B cell (primary cell): ENCODE measurements at regions not wholly inside any gene's neighbourhood (a gene's known extent, or its start where the extent isn't known, plus 50 kb on each side); places are given as distances from the start of the nearest gene placed in this dataset.

Source experiments
- ATAC-seq: fragments of 200-7000 bp; cut with Tn5 transposase; one replicate; pipeline ENCODE4 v1.10.0; 2021; ENCODE audit warnings: low read depth, mild to moderate bottlenecking, moderate number of reproducible peaks, moderate library complexity
- CTCF ChIA-PET: fragments of 350-600 bp; sonication (Branson Sonifier 250); formaldehyde crosslinking; loops from one replicate; lab custom pipeline; 2021; ENCODE audit warnings: antibody characterized with exemption, inconsistent platforms; lab: Charles Lee
- POLR2A ChIA-PET: fragments of 350-600 bp; sonication (Branson Sonifier 250); formaldehyde crosslinking; loops from one replicate; lab custom pipeline; 2021; ENCODE audit warnings: antibody characterized with exemption; lab: Charles Lee
- DNase-seq: peaks from one replicate; pipeline ENCODE4 v3.0.0; 2013
- H2AFZ ChIP-seq: 2 replicates; pipeline ENCODE4 v1.6.1; 2012; ENCODE audit warnings: mild to moderate bottlenecking, low read depth, low read length; ENCODE audit not compliant: insufficient read depth, poor library complexity, severe bottlenecking
- H3K27ac ChIP-seq, 2 donors: 1 replicate in 1 of 2; 2 replicates in 1 of 2; pipeline ENCODE4 v1.5.1; 2012 to 2013; ENCODE audit warnings: low read length in 2 of 2, mild to moderate bottlenecking in 2 of 2, moderate library complexity in 1 of 2
- H3K27me3 ChIP-seq, 4 experiments: fragments of 200-600 bp in 1 of 4; sonication (generic) in 1 of 4; replicated peaks in 1 of 4; 1 replicate in 2 of 4; 2 replicates in 2 of 4; pipeline versions ENCODE4 v1.6.1 to v1.7.0; 2013 to 2016; ENCODE audit warnings: low read length in 3 of 4, mild to moderate bottlenecking in 2 of 4, mixed read lengths in 1 of 4, moderate library complexity in 1 of 4; ENCODE audit not compliant: insufficient read depth in 4 of 4, control insufficient read depth in 3 of 4; ENCODE audit errors: control extremely low read depth in 1 of 4
- H3K36me3 ChIP-seq, 2 experiments: replicated peaks in 1 of 2; 1 replicate in 1 of 2; 2 replicates in 1 of 2; pipeline versions ENCODE4 v1.6.1 to v1.7.1; 2013; ENCODE audit warnings: low read length in 1 of 2; ENCODE audit not compliant: insufficient read depth in 2 of 2, control insufficient read depth in 1 of 2; ENCODE audit errors: control extremely low read depth in 1 of 2, extremely low read depth in 1 of 2
- H3K4me1 ChIP-seq, 2 donors: fragments of 200-600 bp in 1 of 2; sonication (generic) in 1 of 2; 1 replicate in 1 of 2; 2 replicates in 1 of 2; pipeline versions ENCODE4 v1.5.1 to v1.6.1; 2013 to 2017; ENCODE audit warnings: low read length in 2 of 2; ENCODE audit not compliant: control insufficient read depth in 2 of 2, insufficient read depth in 2 of 2
- H3K4me2 ChIP-seq: replicated peaks from 2 replicates; pipeline ENCODE3; 2012; ENCODE audit warnings: mild to moderate bottlenecking, low read depth, low read length; ENCODE audit not compliant: poor library complexity, severe bottlenecking
- H3K4me3 ChIP-seq, 5 experiments: fragments of 200-600 bp in 1 of 5; sonication (generic) in 1 of 5; 1 replicate in 3 of 5; 2 replicates in 2 of 5; pipeline versions ENCODE4 v1.5.1 to v1.7.0; 2011 to 2016; ENCODE audit warnings: low read length in 4 of 5, mild to moderate bottlenecking in 4 of 5, low read depth in 2 of 5, control low read depth in 1 of 5, moderate library complexity in 1 of 5; ENCODE audit not compliant: insufficient read depth in 1 of 5; ENCODE audit errors: control extremely low read depth in 1 of 5, extremely low read depth in 1 of 5
- H3K79me2 ChIP-seq: fragments of 200-600 bp; sonication (generic); one replicate; pipeline ENCODE4 v1.6.0; 2016; ENCODE audit warnings: low read length; ENCODE audit not compliant: control insufficient read depth, insufficient read depth
- H3K9ac ChIP-seq: fragments of 200-600 bp; sonication (generic); 2 replicates; pipeline ENCODE4 v1.6.1; 2017; ENCODE audit warnings: mild to moderate bottlenecking, low read length, moderate library complexity
- H3K9me3 ChIP-seq, 3 donors: one replicate each; pipeline versions ENCODE4 v1.6.1 to v1.7.1; 2013; ENCODE audit warnings: low read length in 2 of 3; ENCODE audit not compliant: control insufficient read depth in 2 of 3, insufficient read depth in 1 of 3; ENCODE audit errors: control extremely low read depth in 1 of 3
- H4K20me1 ChIP-seq: 2 replicates; pipeline ENCODE4 v1.6.0; 2012; ENCODE audit warnings: mild to moderate bottlenecking, low read length; ENCODE audit not compliant: insufficient read depth, control insufficient read depth, poor library complexity, severe bottlenecking
- H3K27ac Mint-ChIP-seq: one replicate; pipeline ENCODE4 v1.8.0; 2021; ENCODE audit warnings: mixed read lengths
- H3K27me3 Mint-ChIP-seq: one replicate; pipeline ENCODE4 v1.8.0; 2021; ENCODE audit warnings: mixed read lengths
- H3K4me1 Mint-ChIP-seq: one replicate; pipeline ENCODE4 v1.8.0; 2021; ENCODE audit warnings: mixed read lengths
- H3K4me3 Mint-ChIP-seq: one replicate; pipeline ENCODE4 v1.8.0; 2021; ENCODE audit warnings: mixed read lengths
- H3K9me3 Mint-ChIP-seq: one replicate; pipeline ENCODE4 v1.8.0; 2022; ENCODE audit warnings: mixed read lengths; ENCODE audit not compliant: insufficient read depth
- EZH2 ChIP-seq: IDR thresholded peaks from 2 replicates; pipeline ENCODE4 v1.6.1; 2012; ENCODE audit warnings: borderline replicate concordance, low read depth, mild to moderate bottlenecking, moderate library complexity, low read length; ENCODE audit not compliant: insufficient read depth, poor library complexity, severe bottlenecking
- WGBS: methylation state at CpG from one replicate; pipeline ENCODE4 v1.1.5; 2013; ENCODE audit warnings: missing lambda C conversion rate; ENCODE audit not compliant: insufficient coverage; 5-methylcytosine and 5-hydroxymethylcytosine counted together
- intact Hi-C: fragments of 100-400 bp; cut with micrococcal nuclease; formaldehyde crosslinking; loops from one replicate; pipeline ENCODE4 v1.10.0; 2022
- TF ChIP-seq, protein P1 (sequence below): fragments of 200-600 bp; IDR thresholded peaks from one replicate; pipeline ENCODE4 v1.8.0; 2022; ENCODE audit warnings: antibody characterized with exemption, mild to moderate bottlenecking

DNA sequence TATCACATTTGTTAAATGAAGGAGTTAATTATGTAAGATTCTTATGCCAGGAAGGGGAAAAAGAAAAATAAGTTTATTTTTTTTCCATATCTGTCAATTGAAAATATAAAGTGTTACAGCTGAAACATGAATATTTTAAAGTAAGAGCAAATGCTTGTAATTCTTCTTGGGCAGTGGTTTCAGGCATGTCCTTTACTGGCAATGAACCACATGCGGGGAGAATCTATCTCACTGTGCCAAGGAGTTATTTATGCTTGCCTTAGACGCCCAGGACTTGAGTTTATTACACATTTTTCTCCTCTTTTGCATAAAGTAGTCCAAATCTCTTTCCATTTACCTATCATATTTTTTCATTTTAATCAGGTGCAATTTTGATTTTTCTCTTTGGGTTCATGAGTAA is 207.8 kb upstream of the NRIP1 start:
- no peak overlapping the region for H2AFZ ChIP-seq
- no peak for TF ChIP-seq EZH2
- TF ChIP-seq, protein P1, sequence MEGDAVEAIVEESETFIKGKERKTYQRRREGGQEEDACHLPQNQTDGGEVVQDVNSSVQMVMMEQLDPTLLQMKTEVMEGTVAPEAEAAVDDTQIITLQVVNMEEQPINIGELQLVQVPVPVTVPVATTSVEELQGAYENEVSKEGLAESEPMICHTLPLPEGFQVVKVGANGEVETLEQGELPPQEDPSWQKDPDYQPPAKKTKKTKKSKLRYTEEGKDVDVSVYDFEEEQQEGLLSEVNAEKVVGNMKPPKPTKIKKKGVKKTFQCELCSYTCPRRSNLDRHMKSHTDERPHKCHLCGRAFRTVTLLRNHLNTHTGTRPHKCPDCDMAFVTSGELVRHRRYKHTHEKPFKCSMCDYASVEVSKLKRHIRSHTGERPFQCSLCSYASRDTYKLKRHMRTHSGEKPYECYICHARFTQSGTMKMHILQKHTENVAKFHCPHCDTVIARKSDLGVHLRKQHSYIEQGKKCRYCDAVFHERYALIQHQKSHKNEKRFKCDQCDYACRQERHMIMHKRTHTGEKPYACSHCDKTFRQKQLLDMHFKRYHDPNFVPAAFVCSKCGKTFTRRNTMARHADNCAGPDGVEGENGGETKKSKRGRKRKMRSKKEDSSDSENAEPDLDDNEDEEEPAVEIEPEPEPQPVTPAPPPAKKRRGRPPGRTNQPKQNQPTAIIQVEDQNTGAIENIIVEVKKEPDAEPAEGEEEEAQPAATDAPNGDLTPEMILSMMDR, result no peak
- 63% methylated on average over 1 of the region's 2 CpGs for WGBS
- H3K27me3 ChIP-seq, result no peaks in the 10 kb centered on the region
- no peak for DNase-seq
- H3K4me2 ChIP-seq, result no peak overlapping the region
- no peaks in the 10 kb centered on the region for H3K36me3 ChIP-seq
- ChIA-PET CTCF (no interaction called here), POLR2A (no interaction called here)
- no peak overlapping the region for H3K4me3 ChIP-seq
- H4K20me1 ChIP-seq, result no peaks in the 10 kb centered on the region
- Mint-ChIP-seq H3K27ac (no peak overlapping the region), H3K9me3 (no peaks in the 10 kb centered on the region), H3K4me1 (no peaks in the 10 kb centered on the region), H3K27me3 (no peaks in the 10 kb centered on the region), H3K4me3 (no peak overlapping the region)
- no peaks in the 10 kb centered on the region for H3K79me2 ChIP-seq
- H3K9me3 ChIP-seq, result no peaks in the 10 kb centered on the region
- no peaks in the 10 kb centered on the region for H3K4me1 ChIP-seq
- intact Hi-C loops, result no loop called here
- ATAC-seq, result no peak
- H3K27ac ChIP-seq, result no peak overlapping the region
- H3K9ac ChIP-seq, result no peak overlapping the region

DNA sequence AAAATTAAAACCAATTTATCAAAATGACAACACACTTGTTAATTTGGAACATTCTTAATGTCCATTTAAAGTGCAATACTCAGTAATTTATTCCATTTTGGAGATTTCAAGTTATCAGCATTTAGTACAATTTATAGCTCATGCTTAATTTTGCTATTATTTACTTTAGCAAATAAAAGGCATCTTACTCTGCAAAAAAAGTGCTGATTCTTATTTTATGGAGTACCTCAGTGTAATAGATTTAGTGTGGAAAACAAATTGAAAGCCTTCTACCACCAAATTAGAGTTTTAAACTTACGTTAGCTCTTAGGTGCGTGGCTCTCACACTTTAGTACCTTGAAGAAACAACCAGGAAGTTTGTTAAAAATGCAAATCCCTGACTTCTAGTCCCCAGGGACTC is 208.4 kb upstream of the NRIP1 start:
- Histone ChIP-seq H3K4me3 (no peak overlapping the region), H3K36me3 (no peaks in the 10 kb centered on the region), H4K20me1 (no peaks in the 10 kb centered on the region), H3K27me3 (no peaks in the 10 kb centered on the region), H3K4me2 (no peak overlapping the region), H3K4me1 (no peaks in the 10 kb centered on the region), H2AFZ (no peak overlapping the region), H3K9me3 (no peaks in the 10 kb centered on the region), H3K27ac (no peak overlapping the region), H3K79me2 (no peaks in the 10 kb centered on the region), H3K9ac (no peak overlapping the region)
- ChIA-PET CTCF (no interaction called here), POLR2A (no interaction called here)
- H3K9me3 Mint-ChIP-seq, result no peaks in the 10 kb centered on the region
- intact Hi-C loops, result no loop called here
- TF ChIP-seq EZH2, result no peak
- TF ChIP-seq, protein P1, result no peak
- ATAC-seq (no peak), DNase-seq (no peak)
- no peak overlapping the region for H3K27ac Mint-ChIP-seq
- H3K4me3 Mint-ChIP-seq, result no peak overlapping the region
- WGBS, result no CpG with 5 or more reads among the region's 2 CpGs
- H3K4me1 Mint-ChIP-seq, result no peaks in the 10 kb centered on the region
- no peaks in the 10 kb centered on the region for H3K27me3 Mint-ChIP-seq
